Lower lobe of right lung (tissue), 2 donors: ENCODE measurements at regions not wholly inside any gene's neighbourhood (a gene's known extent, or its start where the extent isn't known, plus 50 kb on each side); places are given as distances from the start of the nearest gene placed in this dataset.

Source experiments
- ATAC-seq, 2 donors: fragments of 200-7000 bp; cut with Tn5 transposase; one replicate each; pipeline ENCODE4 v1.9.1; 2020 to 2022; ENCODE audit warnings: mild to moderate bottlenecking in 2 of 2, moderate library complexity in 2 of 2
- DNase-seq: peaks from one replicate; pipeline ENCODE4 v3.0.0-alpha.2; 2020
- H3K27ac ChIP-seq: fragments of 200-600 bp; one replicate; pipeline ENCODE4 v1.8.0; 2022
- H3K27me3 ChIP-seq: fragments of 200-600 bp; one replicate; pipeline ENCODE4 v1.8.0; 2022; ENCODE audit warnings: low read depth
- H3K36me3 ChIP-seq: fragments of 200-600 bp; one replicate; pipeline ENCODE4 v1.8.0; 2022; ENCODE audit warnings: mild to moderate bottlenecking
- H3K4me1 ChIP-seq: fragments of 200-600 bp; one replicate; pipeline ENCODE4 v1.8.0; 2022
- H3K4me3 ChIP-seq: fragments of 200-600 bp; one replicate; pipeline ENCODE4 v1.8.0; 2022; ENCODE audit warnings: mild to moderate bottlenecking
- H3K9me3 ChIP-seq: fragments of 200-600 bp; one replicate; pipeline ENCODE4 v1.8.0; 2022
- CTCF ChIP-seq: fragments of 200-600 bp; IDR thresholded peaks from one replicate; pipeline ENCODE4 v1.8.0; 2022; ENCODE audit warnings: antibody characterized with exemption, mild to moderate bottlenecking
- intact Hi-C: fragments of 100-400 bp; cut with DNase I; formaldehyde crosslinking; loops from one replicate; pipeline ENCODE4 v1.11.0; 2022
- donor health status: DM: no; HTN: yes; CAD: no; lungs with severe emphysema.

- TF ChIP-seq CTCF: no peak
- ATAC-seq: no peak
- H3K9me3 ChIP-seq: no peaks in the 10 kb centered on the region
- H3K27me3 ChIP-seq: no peaks in the 10 kb centered on the region
- H3K4me3 ChIP-seq: no peak overlapping the region
- no peak overlapping the region for H3K27ac ChIP-seq
- no peak for DNase-seq
- intact Hi-C loops: no loop called here
- H3K4me1 ChIP-seq: no peaks in the 10 kb centered on the region
- no peaks in the 10 kb centered on the region for H3K36me3 ChIP-seq
Observed at GRCh38 chr3:95456835-95457234, 1357.6 kb upstream of the EPHA6 start.

- Histone ChIP-seq H3K4me1 (no peaks in the 10 kb centered on the region), H3K36me3 (no peaks in the 10 kb centered on the region), H3K27ac (peak overlapping the region; percentile 5), H3K4me3 (no peak overlapping the region), H3K9me3 (no peaks in the 10 kb centered on the region), H3K27me3 (no peaks in the 10 kb centered on the region)
- TF ChIP-seq CTCF: no peak
- DNase-seq (no peak), ATAC-seq (no peak)
- intact Hi-C loops: no loop called here
Observed at GRCh38 chr3:95459706-95460105, 1354.7 kb upstream of the EPHA6 start.

- Histone ChIP-seq H3K9me3 (no peaks in the 10 kb centered on the region), H3K27ac (no peak overlapping the region), H3K4me1 (no peaks in the 10 kb centered on the region), H3K36me3 (no peaks in the 10 kb centered on the region), H3K4me3 (no peak overlapping the region), H3K27me3 (no peaks in the 10 kb centered on the region)
- no peak for TF ChIP-seq CTCF
- DNase-seq (no peak), ATAC-seq (peak; percentile 49 to 53)
- intact Hi-C loops: no loop called here
Observed at GRCh38 chr3:95460274-95460673, 1354.1 kb upstream of the EPHA6 start.

- no peak for TF ChIP-seq CTCF
- intact Hi-C loops: no loop called here
- Histone ChIP-seq H3K27ac (no peak overlapping the region), H3K36me3 (no peaks in the 10 kb centered on the region), H3K9me3 (no peaks in the 10 kb centered on the region), H3K4me3 (no peak overlapping the region), H3K4me1 (no peaks in the 10 kb centered on the region), H3K27me3 (no peaks in the 10 kb centered on the region)
- DNase-seq: no peak
- no peak for ATAC-seq
Observed at GRCh38 chr3:95462161-95462560, 1352.2 kb upstream of the EPHA6 start.

- intact Hi-C loops: no loop called here
- Histone ChIP-seq H3K27ac (no peak overlapping the region), H3K4me1 (no peaks in the 10 kb centered on the region), H3K27me3 (no peaks in the 10 kb centered on the region), H3K4me3 (no peak overlapping the region), H3K36me3 (no peaks in the 10 kb centered on the region), H3K9me3 (no peaks in the 10 kb centered on the region)
- DNase-seq (no peak), ATAC-seq (no peak)
- no peak for TF ChIP-seq CTCF
Observed at GRCh38 chr3:95464346-95464745, 1350.0 kb upstream of the EPHA6 start.

GRCh38 chr3:95468331-95468730, 1346.1 kb upstream of the EPHA6 start:
- intact Hi-C loops: no loop called here
- Histone ChIP-seq H3K27me3 (no peaks in the 10 kb centered on the region), H3K4me3 (no peak overlapping the region), H3K4me1 (no peaks in the 10 kb centered on the region), H3K27ac (no peak overlapping the region), H3K36me3 (no peaks in the 10 kb centered on the region), H3K9me3 (no peaks in the 10 kb centered on the region)
- no peak for ATAC-seq
- DNase-seq: no peak
- no peak for TF ChIP-seq CTCF
